Aorta (tissue), 5 donors: ENCODE measurements at regions not wholly inside any gene's neighbourhood (a gene's known extent, or its start where the extent isn't known, plus 50 kb on each side); places are given as distances from the start of the nearest gene placed in this dataset.
"Not testable (repeated sequence)": the region's sequence is repeated elsewhere in the genome, so short reads cannot be mapped to it uniquely, and the experiment has no call there.

Source experiments
- ATAC-seq: fragments of 200-7000 bp; cut with Tn5 transposase; one replicate; pipeline ENCODE4 v1.9.1; 2022; ENCODE audit warnings: moderate library complexity; ENCODE audit not compliant: low FRiP score
- DNase-seq, 2 donors: peaks; one replicate each; pipeline ENCODE4 v3.0.0-alpha.2; 2020
- H3K27ac ChIP-seq, 2 donors: one replicate each; pipeline ENCODE4 v1.5.1; 2013; ENCODE audit warnings: low read length in 2 of 2, mild to moderate bottlenecking in 2 of 2, moderate library complexity in 2 of 2, control low read depth in 1 of 2, inconsistent platforms in 1 of 2, low read depth in 1 of 2
- H3K27me3 ChIP-seq, 2 donors: one replicate each; pipeline ENCODE4 v1.6.1; 2013; ENCODE audit warnings: control low read depth in 1 of 2, low read length in 1 of 2, mild to moderate bottlenecking in 1 of 2, moderate library complexity in 1 of 2; ENCODE audit not compliant: insufficient read depth in 2 of 2, control insufficient read depth in 1 of 2
- H3K36me3 ChIP-seq, 2 donors: one replicate each; pipeline ENCODE4 v1.6.1; 2013; ENCODE audit warnings: control low read depth in 1 of 2, low read length in 1 of 2, mild to moderate bottlenecking in 1 of 2; ENCODE audit not compliant: insufficient read depth in 2 of 2, control insufficient read depth in 1 of 2
- H3K4me1 ChIP-seq, 2 donors: one replicate each; pipeline ENCODE4 v1.6.1; 2013; ENCODE audit warnings: low read length in 2 of 2, control low read depth in 1 of 2, mild to moderate bottlenecking in 1 of 2, moderate library complexity in 1 of 2; ENCODE audit not compliant: insufficient read depth in 2 of 2, control insufficient read depth in 1 of 2
- H3K4me3 ChIP-seq, 2 donors: one replicate each; pipeline ENCODE4 v1.5.1; 2013; ENCODE audit warnings: low read length in 2 of 2, control low read depth in 1 of 2, mild to moderate bottlenecking in 1 of 2
- H3K9me3 ChIP-seq: one replicate; pipeline ENCODE4 v1.6.1; 2013; ENCODE audit warnings: mild to moderate bottlenecking, low read length; ENCODE audit not compliant: control insufficient read depth
- WGBS, 2 donors: extraction: QIAGEN DNeasy Blood & Tissue Kit; methylation state at CpG; one replicate each; pipeline ENCODE4 v1.1.7; 2013; 5-methylcytosine and 5-hydroxymethylcytosine counted together
- intact Hi-C, 2 donors: fragments of 100-400 bp; cut with DNase I; formaldehyde crosslinking; loops; one replicate each; pipeline versions ENCODE4 v1.14.2 to v1.15.0; 2022
- donor health status: healthy with polysubstance abuse.
- donor health status: Bipolar disorder and iron deficiency.
- donor health status: DM: no; HTN: no; CAD: no.
- donor health status: DM: no; HTN: no; CAD: no.
- donor health status: DM: yes; HTN: yes; CAD: no.

DNA sequence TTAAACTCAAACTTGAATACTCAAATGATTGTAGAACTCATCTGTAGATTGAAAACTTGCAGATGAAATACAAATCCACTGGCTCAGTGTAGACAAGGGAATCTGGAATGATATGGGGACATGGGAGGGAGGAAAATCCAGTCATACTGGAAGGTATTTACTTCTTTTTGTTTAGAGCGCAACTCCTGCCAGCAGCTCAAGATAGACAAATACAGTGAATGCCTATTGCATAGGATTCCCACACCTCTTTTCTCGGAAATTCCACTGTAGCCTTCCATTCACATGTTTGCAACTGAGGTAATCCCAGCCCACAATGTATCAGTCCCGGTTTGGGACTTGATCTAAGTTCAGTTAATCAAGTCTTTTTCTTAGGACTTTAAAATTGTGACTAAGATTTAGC lies 311.2 kb downstream of the PTPRC start:
- Histone ChIP-seq H3K4me1 (no peaks in the 10 kb centered on the region), H3K36me3 (no peaks in the 10 kb centered on the region), H3K4me3 (no peak overlapping the region), H3K27me3 (no peaks in the 10 kb centered on the region), H3K27ac (no peak overlapping the region), H3K9me3 (no peaks in the 10 kb centered on the region)
- intact Hi-C loops: no loop called here
- 79 to 95% methylated on average over 3 of the region's 3 CpGs for WGBS, 2 donors
- no peak for ATAC-seq
- DNase-seq: no peak

- H3K27ac ChIP-seq: no peak overlapping the region
- no peaks in the 10 kb centered on the region for H3K27me3 ChIP-seq
- no peaks in the 10 kb centered on the region for H3K36me3 ChIP-seq
- DNase-seq: no peak
- H3K4me1 ChIP-seq: no peaks in the 10 kb centered on the region
- H3K9me3 ChIP-seq: no peaks in the 10 kb centered on the region
- intact Hi-C loops: no loop called here
- H3K4me3 ChIP-seq: no peak overlapping the region
- ATAC-seq: no peak
Observed at GRCh38 chr1:198955085-198955484, 316.2 kb downstream of the PTPRC start.

GRCh38 chr1:198957044-198957443 lies 318.2 kb downstream of the PTPRC start:
- intact Hi-C loops: no loop called here
- no peak overlapping the region for H3K4me3 ChIP-seq
- no peaks in the 10 kb centered on the region for H3K27me3 ChIP-seq
- H3K4me1 ChIP-seq: no peaks in the 10 kb centered on the region
- no peak overlapping the region for H3K27ac ChIP-seq
- H3K36me3 ChIP-seq: no peaks in the 10 kb centered on the region
- no peak for DNase-seq
- ATAC-seq: no peak
- WGBS, 2 donors: 68 to 77% methylated on average over 1 of the region's 1 CpG
- H3K9me3 ChIP-seq: no peaks in the 10 kb centered on the region

GRCh38 chr1:198959032-198959431 lies 320.2 kb downstream of the PTPRC start:
- intact Hi-C loops: no loop called here

GRCh38 chr1:198959676-198960075 lies 320.8 kb downstream of the PTPRC start:
- H3K4me1 ChIP-seq: no peaks in the 10 kb centered on the region
- no peaks in the 10 kb centered on the region for H3K27me3 ChIP-seq
- no peak for DNase-seq
- H3K27ac ChIP-seq: no peak overlapping the region
- H3K9me3 ChIP-seq: no peaks in the 10 kb centered on the region
- WGBS, 2 donors: 83 to 86% methylated on average over 2 of the region's 2 CpGs
- H3K4me3 ChIP-seq: no peak overlapping the region
- H3K36me3 ChIP-seq: no peaks in the 10 kb centered on the region
- ATAC-seq: no peak
- intact Hi-C loops: no loop called here

More at GRCh38 chr1:198959032-198959431, 320.2 kb downstream of the PTPRC start:
- 93% methylated on average over 3 of the region's 3 CpGs for WGBS, 2 donors
- Histone ChIP-seq H3K27ac (no peak overlapping the region), H3K36me3 (no peaks in the 10 kb centered on the region), H3K9me3 (no peaks in the 10 kb centered on the region), H3K4me1 (no peaks in the 10 kb centered on the region), H3K27me3 (no peaks in the 10 kb centered on the region), H3K4me3 (no peak overlapping the region)
- ATAC-seq: no peak
- DNase-seq: no peak

GRCh38 chr1:198963796-198964195 lies 325.0 kb downstream of the PTPRC start:
- H3K4me3 ChIP-seq, intact Hi-C loops, H3K27ac ChIP-seq, H3K36me3 ChIP-seq, H3K9me3 ChIP-seq, H3K4me1 ChIP-seq, ATAC-seq, H3K27me3 ChIP-seq, DNase-seq: not testable (repeated sequence)

DNA sequence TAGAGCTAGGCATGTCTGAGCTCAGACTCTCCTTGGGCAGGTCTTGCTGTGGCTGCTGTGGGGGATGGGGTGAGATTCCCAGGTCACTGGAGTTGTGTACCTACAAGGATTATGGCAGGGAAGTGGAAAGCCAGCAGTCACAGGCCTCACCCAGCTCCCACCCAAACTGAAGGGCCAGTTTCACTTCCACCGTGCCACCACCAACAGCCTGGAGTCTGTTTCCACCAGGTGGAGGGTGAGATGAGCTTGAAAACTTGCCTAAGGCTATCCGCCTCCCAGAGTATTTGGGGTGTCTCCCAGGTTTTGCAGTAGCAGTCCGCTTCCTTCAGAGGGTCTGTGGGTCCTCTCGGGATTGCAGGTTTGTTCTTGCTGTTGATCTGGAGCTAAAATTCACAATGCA lies 327.7 kb downstream of the PTPRC start:
- no peaks in the 10 kb centered on the region for H3K9me3 ChIP-seq
- H3K4me1 ChIP-seq: no peaks in the 10 kb centered on the region
- no peak for DNase-seq
- 94% methylated on average over 4 of the region's 4 CpGs for WGBS, 2 donors
- H3K4me3 ChIP-seq: no peak overlapping the region
- no peaks in the 10 kb centered on the region for H3K27me3 ChIP-seq
- no peaks in the 10 kb centered on the region for H3K36me3 ChIP-seq
- no peak overlapping the region for H3K27ac ChIP-seq
- intact Hi-C loops: no loop called here
- ATAC-seq: no peak

GRCh38 chr1:198967566-198967965 lies 328.7 kb downstream of the PTPRC start:
- Histone ChIP-seq H3K27ac (no peak overlapping the region), H3K27me3 (no peaks in the 10 kb centered on the region), H3K36me3 (no peaks in the 10 kb centered on the region), H3K4me1 (no peaks in the 10 kb centered on the region), H3K4me3 (no peak overlapping the region), H3K9me3 (no peaks in the 10 kb centered on the region)
- no peak for ATAC-seq
- DNase-seq: no peak
- intact Hi-C loops: no loop called here

- no peaks in the 10 kb centered on the region for H3K27me3 ChIP-seq
- no peaks in the 10 kb centered on the region for H3K36me3 ChIP-seq
- no peaks in the 10 kb centered on the region for H3K4me1 ChIP-seq
- H3K9me3 ChIP-seq: no peaks in the 10 kb centered on the region
- no peak overlapping the region for H3K27ac ChIP-seq
- DNase-seq: no peak
- intact Hi-C loops: no loop called here
- WGBS, 2 donors: 97 to 98% methylated on average over 2 of the region's 2 CpGs
- no peak overlapping the region for H3K4me3 ChIP-seq
- no peak for ATAC-seq
Observed at GRCh38 chr1:198968866-198969265, 330.0 kb downstream of the PTPRC start.
